ENCODE measurements at regions not wholly inside any gene's neighbourhood (a gene's known extent, or its start where the extent isn't known, plus 50 kb on each side); places are given as distances from the start of the nearest gene placed in this dataset.

GRCh38 chr13:68574053-68574452, 1343.9 kb upstream of the PCDH9 start:
- TF ChIP-seq EZH2phosphoT487 (IDR thresholded peaks at IDR 0.05; ENCODE audit: insufficient read depth, low read depth): no peak
- TF ChIP-seq EZH2 (IDR thresholded peaks at IDR 0.05; ENCODE audit: insufficient read depth, poor library complexity, severe bottlenecking): no peak

All from GM23248 (cell line).